ENCODE measurements at regions not wholly inside any gene's neighbourhood (a gene's known extent, or its start where the extent isn't known, plus 50 kb on each side); places are given as distances from the start of the nearest gene placed in this dataset.

GRCh38 chr3:87625876-87626275 lies 349.5 kb upstream of the POU1F1 start:
- no peak for TF ChIP-seq CTCF (IDR thresholded peaks at IDR 0.05)
- TF ChIP-seq POLR2AphosphoS5 (IDR thresholded peaks at IDR 0.05), result no peak
- no peak for TF ChIP-seq POLR2A (IDR thresholded peaks at IDR 0.05)
- no peak for TF ChIP-seq EP300 (IDR thresholded peaks at IDR 0.05)

Measured in gastroesophageal sphincter (tissue), 3 donors.